Retinal pigment epithelial cell (primary cell): ENCODE measurements at regions not wholly inside any gene's neighbourhood (a gene's known extent, or its start where the extent isn't known, plus 50 kb on each side); places are given as distances from the start of the nearest gene placed in this dataset.

ENCODE experiments used
- DNase-seq: peaks from one replicate; pipeline ENCODE4 v3.0.0-alpha.2; 2010; ENCODE audit warnings: low read depth
- H3K4me3 ChIP-seq: 2 replicates; pipeline ENCODE4 v1.5.1; 2011; ENCODE audit warnings: mild to moderate bottlenecking, low read length, control low read depth, moderate library complexity
- CTCF ChIP-seq: conservative IDR thresholded peaks from 2 replicates; pipeline ENCODE4 v1.5.1; 2011; ENCODE audit warnings: low read depth, low read length, control low read depth, inconsistent platforms

DNA sequence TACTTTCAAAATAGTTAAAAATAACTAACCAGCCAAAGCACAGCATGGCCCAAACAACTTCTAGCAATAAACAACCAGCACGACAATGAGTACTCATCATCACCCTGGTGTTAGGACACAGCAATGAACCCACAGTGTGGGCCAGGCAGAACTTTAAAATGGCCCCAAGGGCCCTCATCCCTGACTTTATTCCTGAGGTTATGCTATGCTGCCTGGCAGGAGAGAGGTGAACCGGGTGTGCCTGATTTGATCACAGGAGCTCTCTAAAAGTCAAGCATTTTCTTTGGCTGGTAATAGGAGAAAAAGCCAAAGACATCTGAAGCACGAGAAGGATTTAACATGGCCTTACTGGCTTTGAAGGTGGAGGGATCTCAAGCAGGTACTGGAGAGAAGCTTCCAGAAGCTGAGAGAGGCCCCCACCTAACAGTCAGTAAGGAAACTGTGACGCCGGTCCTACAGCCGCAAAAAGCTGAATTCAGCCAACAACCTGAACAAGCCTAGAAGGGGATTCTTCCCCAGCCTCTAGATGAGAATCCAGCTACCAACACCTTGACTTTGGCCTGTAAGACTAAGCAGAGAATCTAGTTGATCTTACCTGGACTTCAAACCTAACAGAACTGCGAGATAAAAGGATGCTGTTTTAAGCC, 115.4 kb downstream of the DDX1 start:
- no peak for DNase-seq
- TF ChIP-seq CTCF = no peak
- no peak overlapping the region for H3K4me3 ChIP-seq

DNA sequence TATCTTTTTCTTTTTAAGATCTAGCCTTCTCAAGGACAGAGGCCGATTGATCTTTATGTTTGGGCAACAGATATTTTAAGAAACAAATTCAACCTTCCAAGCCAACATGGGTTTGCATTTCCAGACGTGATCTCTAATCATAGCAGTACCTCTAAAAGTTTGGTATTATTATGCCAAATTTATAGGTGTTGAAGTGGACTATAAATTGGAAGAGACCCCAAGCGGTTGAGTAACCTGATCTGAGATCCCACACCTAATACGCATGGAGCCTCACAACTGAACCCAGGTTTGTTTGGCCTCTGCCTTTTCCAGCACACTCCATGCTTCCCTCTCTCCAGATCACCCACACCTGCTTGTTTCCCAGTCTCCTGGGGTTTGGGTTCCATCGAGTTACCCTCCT, 116.5 kb downstream of the DDX1 start:
- H3K4me3 ChIP-seq = no peak overlapping the region
- no peak for TF ChIP-seq CTCF
- DNase-seq = no peak

DNA sequence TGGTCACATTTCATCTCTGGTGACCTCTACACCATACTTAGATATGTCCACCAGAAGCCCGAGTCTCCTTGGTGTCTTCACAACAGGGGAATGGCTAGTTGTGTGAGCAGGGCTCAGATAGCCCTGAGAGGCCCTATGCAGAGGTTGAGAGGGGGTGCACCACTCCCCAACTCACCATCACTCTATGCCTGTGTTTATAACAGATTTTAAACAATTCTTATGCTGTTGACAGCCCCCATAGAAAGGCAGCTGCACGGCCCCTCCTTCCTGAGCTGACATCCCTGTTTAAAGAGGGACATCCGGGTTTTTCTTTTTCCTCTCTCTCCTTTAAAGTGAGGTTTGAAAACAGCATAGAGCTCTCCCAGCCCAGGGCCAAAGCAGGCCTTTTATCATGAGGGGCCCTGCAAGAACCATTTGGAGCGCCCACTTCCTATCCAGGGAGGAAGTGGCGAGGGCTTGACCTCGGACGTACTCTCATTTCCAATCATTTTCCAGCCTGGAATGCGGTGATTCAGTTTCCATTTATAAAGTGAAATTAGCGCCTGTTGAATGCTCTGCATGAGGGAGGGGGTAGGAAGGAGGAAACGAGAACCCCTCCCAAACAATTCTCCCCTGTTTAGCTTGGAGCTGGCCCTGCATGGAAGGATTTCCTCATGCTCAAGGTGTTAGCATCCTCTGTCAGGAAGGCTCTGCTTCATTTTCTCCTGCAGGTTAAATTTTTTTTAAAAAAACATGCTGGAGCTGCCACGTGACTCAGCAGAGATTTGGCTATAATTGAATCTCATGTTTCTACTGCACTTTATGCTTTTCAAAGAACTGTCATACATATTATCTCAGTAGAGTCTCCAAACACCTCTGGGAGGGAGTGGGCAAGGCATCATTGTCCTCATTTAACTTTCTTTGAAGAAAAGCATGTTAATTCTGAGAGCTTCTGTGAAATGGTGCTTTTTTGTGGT, 117.5 kb downstream of the DDX1 start:
- H3K4me3 ChIP-seq = no peak overlapping the region
- no peak for TF ChIP-seq CTCF
- DNase-seq = no peak

DNA sequence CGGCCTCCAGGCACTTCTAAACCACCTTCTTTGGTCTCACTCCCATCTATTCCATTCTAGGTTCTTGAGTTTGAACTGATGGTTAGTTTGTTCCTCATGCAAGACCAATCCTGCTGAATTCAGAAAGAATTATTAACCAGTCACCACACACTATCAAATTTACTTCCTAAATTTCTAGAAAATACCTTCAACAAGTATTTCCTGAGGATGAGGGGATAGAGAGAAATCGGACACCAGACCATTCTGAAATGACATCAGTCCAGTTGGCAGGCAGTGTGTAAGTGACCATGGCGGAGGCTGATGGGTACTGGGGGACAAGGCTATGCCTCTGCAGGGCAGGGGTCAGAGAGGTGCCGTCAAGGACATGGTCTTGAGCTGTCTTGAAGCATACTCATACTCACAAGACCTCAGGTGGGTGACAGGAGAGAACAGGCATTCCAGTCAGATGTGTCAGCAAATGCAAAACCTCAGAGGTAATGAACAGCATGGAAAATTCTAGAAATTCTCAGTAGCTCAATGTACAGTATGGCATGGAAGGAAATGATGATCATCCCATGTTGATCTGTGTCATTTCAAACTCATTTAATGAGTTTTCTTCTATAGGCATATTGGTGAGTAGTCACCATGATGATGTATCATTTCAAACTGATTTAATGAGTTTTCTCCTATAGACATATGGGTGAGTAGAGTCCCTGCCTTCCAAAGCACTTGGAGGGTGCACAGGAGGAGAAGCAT, 119.6 kb downstream of the DDX1 start:
- no peak overlapping the region for H3K4me3 ChIP-seq
- no peak for TF ChIP-seq CTCF
- no peak for DNase-seq

DNA sequence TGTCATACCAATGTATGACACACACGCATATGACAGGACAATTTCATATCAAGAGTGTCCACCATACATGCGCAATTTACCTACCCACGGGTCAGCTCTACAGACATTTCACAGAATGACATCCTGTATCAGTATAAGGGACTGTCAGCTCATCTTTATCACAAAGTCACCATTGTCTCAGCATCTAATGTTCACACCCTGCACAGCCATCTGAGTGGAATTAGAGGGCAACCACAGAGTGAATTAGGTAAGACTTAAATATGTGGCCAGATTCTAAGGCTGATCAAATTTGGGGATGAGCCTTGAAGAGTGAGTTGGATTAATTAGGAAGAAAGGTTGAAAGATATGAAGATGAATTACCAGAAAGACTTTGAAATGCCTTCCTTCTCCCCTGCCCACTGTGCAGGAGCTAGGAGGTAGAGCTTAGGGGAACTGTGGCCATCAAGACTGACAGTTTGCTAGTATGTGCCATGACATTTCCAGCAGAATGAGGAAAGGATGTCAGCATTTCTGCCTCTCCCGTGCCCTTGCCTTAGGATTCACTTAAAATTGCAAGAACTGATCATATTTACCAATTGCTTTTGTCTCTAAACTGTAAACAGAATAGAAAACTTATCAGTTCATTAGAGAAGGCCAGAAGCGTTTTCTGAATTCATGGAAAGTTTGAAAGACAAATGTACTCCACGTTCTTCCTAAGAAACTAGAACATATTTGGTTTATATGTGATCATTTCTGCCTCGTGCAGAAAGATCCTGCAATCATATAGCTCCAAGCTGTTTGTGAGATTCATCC, 121.1 kb downstream of the DDX1 start:
- H3K4me3 ChIP-seq = no peak overlapping the region
- TF ChIP-seq CTCF = no peak
- DNase-seq = no peak

GRCh38 chr2:15713475-15713874, 121.8 kb downstream of the DDX1 start:
- no peak for DNase-seq
- no peak for TF ChIP-seq CTCF
- H3K4me3 ChIP-seq = no peak overlapping the region
